ENCODE measurements at regions not wholly inside any gene's neighbourhood (a gene's known extent, or its start where the extent isn't known, plus 50 kb on each side); places are given as distances from the start of the nearest gene placed in this dataset.

DNA sequence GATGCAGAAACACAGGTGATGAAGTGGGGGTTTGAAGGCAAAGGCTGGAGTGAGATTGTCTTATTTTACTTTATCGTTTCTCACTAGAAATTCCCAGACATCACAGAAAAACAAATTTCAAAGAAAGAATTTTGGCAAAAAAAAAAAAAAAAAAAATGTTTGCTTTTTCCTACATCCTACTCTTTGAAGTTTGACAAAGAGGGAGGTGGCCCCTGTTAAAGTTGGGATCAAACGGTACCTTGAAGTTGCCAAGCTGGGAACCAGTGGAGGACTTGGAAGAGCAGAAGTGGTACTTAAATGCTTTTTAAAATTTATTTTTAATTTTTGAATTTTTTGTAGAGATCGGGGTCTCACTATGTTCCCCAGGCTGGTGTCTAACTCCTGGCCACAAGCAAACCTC is 63.9 kb upstream of the KIF5B start:
- H2BK120ac ChIP-seq (ENCODE audit: low read depth, low read length) = no peak overlapping the region
- no peak for DNase-seq
- no peaks in the 10 kb centered on the region for H3K4me1 ChIP-seq (ENCODE audit: control insufficient read depth, low read depth, low read length)
- WGBS (ENCODE audit: extremely low coverage, insufficient coverage, low lambda C conversion rate) = no CpG with 5 or more reads among the region's 3 CpGs
- no peaks in the 10 kb centered on the region for H3K36me3 ChIP-seq (ENCODE audit: control insufficient read depth, insufficient read depth, low read length)
- H3K23ac ChIP-seq (ENCODE audit: low read length) = no peak overlapping the region
- no peak overlapping the region for H3K18ac ChIP-seq (ENCODE audit: low read length)
- no peak overlapping the region for H4K8ac ChIP-seq (ENCODE audit: low read depth, low read length)
- H3K4ac ChIP-seq (ENCODE audit: low read depth, low read length) = no peak overlapping the region
- H2BK5ac ChIP-seq (ENCODE audit: low read length) = no peak overlapping the region
- no peak overlapping the region for H3K4me2 ChIP-seq (ENCODE audit: low read length)
- no peak overlapping the region for H2BK15ac ChIP-seq (replicated peaks; ENCODE audit: low read depth)
- H3K79me1 ChIP-seq (ENCODE audit: low read length) = no peaks in the 10 kb centered on the region
- H3K27ac ChIP-seq (ENCODE audit: low read depth, low read length) = no peak overlapping the region
- H3K9ac ChIP-seq (ENCODE audit: low read length) = no peak overlapping the region
- no peak overlapping the region for H3K56ac ChIP-seq (ENCODE audit: low read length)
- no peaks in the 10 kb centered on the region for H3K79me2 ChIP-seq (ENCODE audit: control insufficient read depth, insufficient read depth, low read length)
- H3K27me3 ChIP-seq (ENCODE audit: insufficient read depth, low read length, poor library complexity) = no peaks in the 10 kb centered on the region
- no peak overlapping the region for H4K5ac ChIP-seq (ENCODE audit: low read length)
- H3K4me3 ChIP-seq (ENCODE audit: low read length) = no peak overlapping the region
- no peak overlapping the region for H2AK5ac ChIP-seq (ENCODE audit: low read length)

DNA sequence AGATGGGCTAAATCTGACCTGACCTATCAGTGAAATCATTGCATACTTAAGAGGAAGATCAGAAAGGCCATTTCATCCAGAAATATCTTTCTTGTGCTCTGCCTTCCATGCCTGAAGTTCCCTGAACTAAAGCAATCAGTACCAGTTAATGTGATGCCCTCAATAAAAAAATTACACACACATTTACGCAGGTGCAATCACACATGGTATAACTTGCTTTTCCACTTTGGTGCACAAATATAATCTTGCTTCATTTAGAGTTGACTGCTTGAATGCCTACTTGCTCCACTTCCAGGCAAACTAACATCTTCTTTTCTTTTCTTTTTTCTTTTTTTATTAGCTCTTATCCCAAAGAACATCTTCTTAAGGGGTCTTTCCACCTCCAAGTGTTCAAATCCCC is 58.3 kb upstream of the KIF5B start:
- Histone ChIP-seq H2BK5ac (ENCODE audit: low read length) (no peak overlapping the region), H3K79me1 (ENCODE audit: low read length) (no peaks in the 10 kb centered on the region), H3K27me3 (ENCODE audit: insufficient read depth, low read length, poor library complexity) (no peaks in the 10 kb centered on the region), H3K79me2 (ENCODE audit: control insufficient read depth, insufficient read depth, low read length) (no peaks in the 10 kb centered on the region), H3K9ac (ENCODE audit: low read length) (no peak overlapping the region), H4K5ac (ENCODE audit: low read length) (no peak overlapping the region), H3K4me2 (ENCODE audit: low read length) (no peak overlapping the region), H2AK5ac (ENCODE audit: low read length) (no peak overlapping the region), H3K4me3 (ENCODE audit: low read length) (no peak overlapping the region), H2BK15ac (replicated peaks; ENCODE audit: low read depth) (no peak overlapping the region), H3K56ac (ENCODE audit: low read length) (no peak overlapping the region), H3K18ac (ENCODE audit: low read length) (no peak overlapping the region), H3K27ac (ENCODE audit: low read depth, low read length) (no peak overlapping the region), H3K23ac (ENCODE audit: low read length) (no peak overlapping the region), H3K4me1 (ENCODE audit: control insufficient read depth, low read depth, low read length) (no peaks in the 10 kb centered on the region), H3K36me3 (ENCODE audit: control insufficient read depth, insufficient read depth, low read length) (no peaks in the 10 kb centered on the region), H3K4ac (ENCODE audit: low read depth, low read length) (no peak overlapping the region), H2BK120ac (ENCODE audit: low read depth, low read length) (no peak overlapping the region), H4K8ac (ENCODE audit: low read depth, low read length) (no peak overlapping the region)
- DNase-seq = no peak
- whole genome bisulfite sequencing (ENCODE audit: extremely low coverage, insufficient coverage, low lambda C conversion rate) = no CpG with 5 or more reads among the region's 1 CpG

GRCh38 chr10:32112055-32112454 is 55.8 kb upstream of the KIF5B start:
- peak; percentile 45 for DNase-seq
- no peak overlapping the region for H3K9ac ChIP-seq (ENCODE audit: low read length)

GRCh38 chr10:32111585-32111984 is 55.4 kb upstream of the KIF5B start:
- H3K56ac ChIP-seq (ENCODE audit: low read length) = no peak overlapping the region
- no peaks in the 10 kb centered on the region for H3K27me3 ChIP-seq (ENCODE audit: insufficient read depth, low read length, poor library complexity)
- no CpG with 5 or more reads among the region's 3 CpGs for WGBS (ENCODE audit: extremely low coverage, insufficient coverage, low lambda C conversion rate)

More at GRCh38 chr10:32112055-32112454, 55.8 kb upstream of the KIF5B start:
- H4K5ac ChIP-seq (ENCODE audit: low read length) = no peak overlapping the region
- no peak overlapping the region for H3K56ac ChIP-seq (ENCODE audit: low read length)
- H3K4me3 ChIP-seq (ENCODE audit: low read length) = no peak overlapping the region
- no peak overlapping the region for H3K27ac ChIP-seq (ENCODE audit: low read depth, low read length)
- H3K4me2 ChIP-seq (ENCODE audit: low read length) = no peak overlapping the region
- no peak overlapping the region for H3K18ac ChIP-seq (ENCODE audit: low read length)
- no peak overlapping the region for H4K8ac ChIP-seq (ENCODE audit: low read depth, low read length)
- H3K79me2 ChIP-seq (ENCODE audit: control insufficient read depth, insufficient read depth, low read length) = no peaks in the 10 kb centered on the region
- WGBS (ENCODE audit: extremely low coverage, insufficient coverage, low lambda C conversion rate) = no CpG with 5 or more reads among the region's 3 CpGs
- H3K4me1 ChIP-seq (ENCODE audit: control insufficient read depth, low read depth, low read length) = no peaks in the 10 kb centered on the region
- no peak overlapping the region for H2BK5ac ChIP-seq (ENCODE audit: low read length)
- no peak overlapping the region for H3K4ac ChIP-seq (ENCODE audit: low read depth, low read length)
- H3K79me1 ChIP-seq (ENCODE audit: low read length) = no peaks in the 10 kb centered on the region
- H2AK5ac ChIP-seq (ENCODE audit: low read length) = no peak overlapping the region
- H2BK15ac ChIP-seq (replicated peaks; ENCODE audit: low read depth) = no peak overlapping the region
- H3K23ac ChIP-seq (ENCODE audit: low read length) = no peak overlapping the region
- no peak overlapping the region for H2BK120ac ChIP-seq (ENCODE audit: low read depth, low read length)
- H3K27me3 ChIP-seq (ENCODE audit: insufficient read depth, low read length, poor library complexity) = no peaks in the 10 kb centered on the region
- H3K36me3 ChIP-seq (ENCODE audit: control insufficient read depth, insufficient read depth, low read length) = no peaks in the 10 kb centered on the region

DNA sequence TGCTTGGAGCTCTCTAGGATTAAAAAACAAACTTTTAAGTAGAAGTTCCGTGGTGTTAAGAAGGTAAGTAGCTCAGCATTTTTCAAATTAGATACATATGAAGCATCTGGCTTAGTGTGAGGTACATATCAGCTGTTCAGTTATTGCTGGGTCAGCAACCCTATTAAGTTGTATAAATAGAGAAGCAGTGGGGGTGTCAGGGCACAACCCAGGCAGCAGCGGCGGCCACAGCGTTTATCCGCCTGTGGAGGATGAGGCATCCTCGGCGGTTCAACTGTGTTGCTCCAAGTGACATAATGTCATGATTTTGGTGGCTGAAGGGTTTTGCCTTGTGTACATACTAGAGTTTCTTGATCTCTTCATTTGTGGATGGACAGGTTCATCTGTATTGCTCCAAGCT is 54.6 kb upstream of the KIF5B start:
- Histone ChIP-seq H3K4me3 (ENCODE audit: low read length) (no peak overlapping the region), H2BK5ac (ENCODE audit: low read length) (no peak overlapping the region), H3K4me2 (ENCODE audit: low read length) (no peak overlapping the region), H3K79me2 (ENCODE audit: control insufficient read depth, insufficient read depth, low read length) (no peaks in the 10 kb centered on the region), H3K27me3 (ENCODE audit: insufficient read depth, low read length, poor library complexity) (no peaks in the 10 kb centered on the region), H4K8ac (ENCODE audit: low read depth, low read length) (no peak overlapping the region), H4K5ac (ENCODE audit: low read length) (no peak overlapping the region), H3K79me1 (ENCODE audit: low read length) (no peaks in the 10 kb centered on the region), H3K27ac (ENCODE audit: low read depth, low read length) (no peak overlapping the region), H3K4me1 (ENCODE audit: control insufficient read depth, low read depth, low read length) (no peaks in the 10 kb centered on the region), H3K18ac (ENCODE audit: low read length) (no peak overlapping the region), H2AK5ac (ENCODE audit: low read length) (no peak overlapping the region), H2BK15ac (replicated peaks; ENCODE audit: low read depth) (no peak overlapping the region), H3K56ac (ENCODE audit: low read length) (no peak overlapping the region), H3K4ac (ENCODE audit: low read depth, low read length) (no peak overlapping the region), H3K23ac (ENCODE audit: low read length) (no peak overlapping the region), H2BK120ac (ENCODE audit: low read depth, low read length) (no peak overlapping the region), H3K9ac (ENCODE audit: low read length) (no peak overlapping the region), H3K36me3 (ENCODE audit: control insufficient read depth, insufficient read depth, low read length) (no peaks in the 10 kb centered on the region)
- no peak for DNase-seq
- WGBS (ENCODE audit: extremely low coverage, insufficient coverage, low lambda C conversion rate) = no CpG with 5 or more reads among the region's 7 CpGs

More at GRCh38 chr10:32111585-32111984, 55.4 kb upstream of the KIF5B start:
- no peak overlapping the region for H3K23ac ChIP-seq (ENCODE audit: low read length)
- no peak overlapping the region for H3K4me3 ChIP-seq (ENCODE audit: low read length)
- no peak overlapping the region for H2BK120ac ChIP-seq (ENCODE audit: low read depth, low read length)
- no peak overlapping the region for H3K9ac ChIP-seq (ENCODE audit: low read length)
- H3K18ac ChIP-seq (ENCODE audit: low read length) = no peak overlapping the region
- H2BK15ac ChIP-seq (replicated peaks; ENCODE audit: low read depth) = no peak overlapping the region
- no peaks in the 10 kb centered on the region for H3K79me1 ChIP-seq (ENCODE audit: low read length)
- H3K4me1 ChIP-seq (ENCODE audit: control insufficient read depth, low read depth, low read length) = no peaks in the 10 kb centered on the region
- H4K5ac ChIP-seq (ENCODE audit: low read length) = no peak overlapping the region
- DNase-seq = no peak
- no peak overlapping the region for H2AK5ac ChIP-seq (ENCODE audit: low read length)
- no peaks in the 10 kb centered on the region for H3K79me2 ChIP-seq (ENCODE audit: control insufficient read depth, insufficient read depth, low read length)
- no peak overlapping the region for H3K27ac ChIP-seq (ENCODE audit: low read depth, low read length)
- H3K4me2 ChIP-seq (ENCODE audit: low read length) = no peak overlapping the region
- H2BK5ac ChIP-seq (ENCODE audit: low read length) = no peak overlapping the region
- H3K36me3 ChIP-seq (ENCODE audit: control insufficient read depth, insufficient read depth, low read length) = no peaks in the 10 kb centered on the region
- no peak overlapping the region for H4K8ac ChIP-seq (ENCODE audit: low read depth, low read length)
- no peak overlapping the region for H3K4ac ChIP-seq (ENCODE audit: low read depth, low read length)

GRCh38 chr10:32109603-32110002 is 53.4 kb upstream of the KIF5B start:
- no CpG with 5 or more reads among the region's 24 CpGs for whole genome bisulfite sequencing (ENCODE audit: extremely low coverage, insufficient coverage, low lambda C conversion rate)
- DNase-seq = no peak
- no peak overlapping the region for H2BK15ac ChIP-seq (replicated peaks; ENCODE audit: low read depth)

More at GRCh38 chr10:32109603-32110002, 53.4 kb upstream of the KIF5B start:
- Histone ChIP-seq H3K79me1 (ENCODE audit: low read length) (no peaks in the 10 kb centered on the region), H4K8ac (ENCODE audit: low read depth, low read length) (no peak overlapping the region), H3K4me2 (ENCODE audit: low read length) (no peak overlapping the region), H3K18ac (ENCODE audit: low read length) (no peak overlapping the region), H3K56ac (ENCODE audit: low read length) (no peak overlapping the region), H2BK120ac (ENCODE audit: low read depth, low read length) (no peak overlapping the region), H3K4me3 (ENCODE audit: low read length) (no peak overlapping the region), H3K4ac (ENCODE audit: low read depth, low read length) (no peak overlapping the region), H2BK5ac (ENCODE audit: low read length) (no peak overlapping the region), H3K27ac (ENCODE audit: low read depth, low read length) (no peak overlapping the region), H3K36me3 (ENCODE audit: control insufficient read depth, insufficient read depth, low read length) (no peaks in the 10 kb centered on the region), H3K27me3 (ENCODE audit: insufficient read depth, low read length, poor library complexity) (no peaks in the 10 kb centered on the region), H3K9ac (ENCODE audit: low read length) (no peak overlapping the region), H3K79me2 (ENCODE audit: control insufficient read depth, insufficient read depth, low read length) (no peaks in the 10 kb centered on the region), H3K4me1 (ENCODE audit: control insufficient read depth, low read depth, low read length) (no peaks in the 10 kb centered on the region), H2AK5ac (ENCODE audit: low read length) (no peak overlapping the region), H3K23ac (ENCODE audit: low read length) (no peak overlapping the region), H4K5ac (ENCODE audit: low read length) (no peak overlapping the region)
